HG02798 (cell line): ENCODE measurements at regions not wholly inside any gene's neighbourhood (a gene's known extent, or its start where the extent isn't known, plus 50 kb on each side); places are given as distances from the start of the nearest gene placed in this dataset.
"Not testable (repeated sequence)": the region's sequence is repeated elsewhere in the genome, so short reads cannot be mapped to it uniquely, and the experiment has no call there.

Source experiments
- ATAC-seq: cut with Tn5 transposase; IDR thresholded peaks from one replicate; pipeline ENCODE4 v1.9.1; 2021; ENCODE audit warnings: mild to moderate bottlenecking; ENCODE audit not compliant: unreplicated experiment, poor library complexity

DNA sequence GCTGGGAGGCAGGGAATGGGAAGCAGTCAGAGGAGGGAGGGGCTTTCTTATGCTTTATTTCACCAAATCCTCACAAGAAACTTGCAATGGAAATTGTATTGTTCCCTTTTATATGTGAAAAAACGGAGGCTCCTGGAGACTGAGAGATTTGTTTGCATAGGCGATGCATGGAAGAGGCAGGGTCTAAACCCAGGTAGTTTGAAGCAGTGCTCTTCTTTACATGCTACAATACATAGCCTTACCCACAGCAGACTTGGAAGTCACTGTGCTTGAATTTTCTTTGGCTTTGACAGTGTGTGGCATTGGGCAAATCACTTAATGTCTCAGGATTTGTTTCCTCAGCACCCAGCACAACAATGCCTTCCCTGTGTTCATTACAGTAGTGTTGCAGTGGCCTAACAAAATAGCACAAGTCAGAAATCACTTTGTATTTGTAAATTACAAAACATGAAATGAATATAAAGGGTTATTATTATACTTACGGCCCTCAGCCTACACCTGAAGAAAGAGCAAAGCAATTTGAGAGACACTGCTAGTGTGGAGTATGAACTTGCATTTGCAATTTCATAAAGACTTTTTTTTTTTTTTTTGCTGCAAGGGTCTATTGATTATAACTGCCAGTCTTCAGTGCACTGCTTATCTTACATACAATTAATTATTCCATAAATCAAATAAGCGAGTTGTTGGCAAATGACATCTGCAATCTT lies 646.4 kb upstream of the KCNMB2 start:
- no peak for ATAC-seq

DNA sequence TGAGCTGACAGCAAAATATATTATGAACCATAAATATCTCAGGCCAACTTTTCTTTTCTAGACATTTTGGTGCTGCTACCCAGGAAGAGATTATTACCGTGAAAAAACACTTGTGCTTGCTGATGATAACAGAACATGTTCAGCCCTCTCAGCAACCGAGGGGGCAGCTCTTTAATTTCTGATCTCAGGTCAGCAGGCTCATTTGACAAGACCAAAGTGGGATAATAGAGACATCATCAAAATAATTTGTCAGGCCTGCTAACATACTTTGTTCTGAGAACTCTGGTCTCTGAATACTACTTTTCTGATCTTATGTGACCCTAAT lies 645.9 kb upstream of the KCNMB2 start:
- ATAC-seq: no peak

DNA sequence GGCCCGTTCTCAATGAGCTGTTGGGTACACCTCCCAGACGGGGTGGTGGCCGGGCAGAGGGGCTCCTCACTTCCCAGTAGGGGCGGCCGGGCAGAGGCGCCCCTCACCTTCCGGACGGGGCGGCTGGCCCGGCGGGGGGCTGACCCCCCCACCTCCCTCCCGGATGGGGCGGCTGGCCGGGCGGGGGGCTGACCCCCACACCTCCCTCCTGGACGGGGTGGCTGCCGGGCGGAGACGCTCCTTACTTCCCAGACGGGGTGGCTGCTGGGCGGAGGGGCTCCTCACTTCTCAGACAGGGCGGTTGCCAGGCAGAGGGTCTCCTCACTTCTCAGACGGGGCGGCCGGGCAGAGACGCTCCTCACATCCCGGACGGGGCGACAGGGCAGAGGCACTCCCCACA lies 644.7 kb upstream of the KCNMB2 start:
- ATAC-seq: not testable (repeated sequence)

DNA sequence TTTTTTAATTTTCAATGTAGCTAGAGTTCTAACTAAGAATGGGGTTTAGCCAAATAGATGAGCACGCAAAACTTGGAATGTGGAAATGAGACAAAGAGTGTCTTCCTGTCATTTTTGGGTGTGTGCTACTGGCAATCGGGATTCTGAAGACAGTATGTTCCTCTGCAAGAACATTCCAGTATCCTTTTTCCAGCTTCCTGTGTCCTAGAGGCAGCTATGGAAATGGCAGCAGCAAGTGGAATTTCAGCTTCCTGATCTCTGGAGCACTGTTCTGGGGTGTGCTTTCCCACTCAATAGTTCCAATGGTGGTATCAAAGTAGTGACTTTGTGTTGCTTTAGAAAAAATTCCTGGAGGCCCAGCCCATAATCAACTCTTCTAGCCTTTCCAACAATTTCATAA lies 642.9 kb upstream of the KCNMB2 start:
- ATAC-seq: no peak

DNA sequence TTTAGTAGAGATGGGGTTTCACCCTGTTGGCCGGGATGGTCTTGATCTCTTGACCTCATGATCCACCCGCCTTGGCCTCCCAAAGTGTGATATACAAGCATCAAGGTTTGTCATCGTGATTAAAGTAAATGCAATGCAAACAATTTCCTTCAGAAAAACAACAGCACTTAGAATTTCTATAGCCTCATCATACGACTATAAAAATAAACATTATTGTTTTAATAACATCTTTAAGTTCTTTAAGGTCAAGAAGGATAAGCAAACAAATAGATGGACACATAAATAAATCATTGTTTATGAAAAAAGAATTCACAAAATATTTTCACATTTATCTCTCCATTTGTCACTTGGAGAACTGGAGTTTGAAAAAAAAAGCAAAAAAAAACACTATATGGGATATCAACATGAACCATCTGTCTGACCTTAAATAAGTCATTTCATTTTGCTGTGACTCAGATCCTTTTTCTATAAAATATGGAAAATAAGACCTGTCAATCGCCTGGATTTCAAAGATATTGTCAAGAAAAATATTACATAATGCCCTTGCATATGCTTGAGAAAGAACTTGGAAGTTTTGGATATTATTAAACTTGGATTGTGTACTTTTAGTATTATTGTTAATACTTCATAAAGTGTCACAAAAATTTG lies 642.0 kb upstream of the KCNMB2 start:
- ATAC-seq: no peak

DNA sequence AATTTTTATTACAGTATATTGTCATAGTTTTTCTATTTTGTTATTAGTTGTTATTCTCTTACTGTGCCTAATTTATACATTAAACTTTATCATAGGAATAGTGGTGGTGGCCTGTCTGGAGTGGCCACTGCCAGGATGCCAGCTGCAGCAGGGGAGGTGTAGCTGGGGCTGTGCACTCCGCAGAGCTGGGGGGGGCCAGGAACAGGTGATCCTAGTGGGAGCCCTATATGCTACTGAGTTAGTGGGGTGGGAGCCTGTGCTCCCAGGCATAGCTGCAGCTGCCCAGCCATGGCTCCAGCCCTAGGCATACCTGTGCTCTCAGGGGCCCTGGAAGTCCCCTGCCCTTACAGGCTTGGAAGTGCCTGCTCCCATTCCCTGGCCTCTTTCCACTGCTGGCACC lies 638.1 kb upstream of the KCNMB2 start:
- no peak for ATAC-seq

DNA sequence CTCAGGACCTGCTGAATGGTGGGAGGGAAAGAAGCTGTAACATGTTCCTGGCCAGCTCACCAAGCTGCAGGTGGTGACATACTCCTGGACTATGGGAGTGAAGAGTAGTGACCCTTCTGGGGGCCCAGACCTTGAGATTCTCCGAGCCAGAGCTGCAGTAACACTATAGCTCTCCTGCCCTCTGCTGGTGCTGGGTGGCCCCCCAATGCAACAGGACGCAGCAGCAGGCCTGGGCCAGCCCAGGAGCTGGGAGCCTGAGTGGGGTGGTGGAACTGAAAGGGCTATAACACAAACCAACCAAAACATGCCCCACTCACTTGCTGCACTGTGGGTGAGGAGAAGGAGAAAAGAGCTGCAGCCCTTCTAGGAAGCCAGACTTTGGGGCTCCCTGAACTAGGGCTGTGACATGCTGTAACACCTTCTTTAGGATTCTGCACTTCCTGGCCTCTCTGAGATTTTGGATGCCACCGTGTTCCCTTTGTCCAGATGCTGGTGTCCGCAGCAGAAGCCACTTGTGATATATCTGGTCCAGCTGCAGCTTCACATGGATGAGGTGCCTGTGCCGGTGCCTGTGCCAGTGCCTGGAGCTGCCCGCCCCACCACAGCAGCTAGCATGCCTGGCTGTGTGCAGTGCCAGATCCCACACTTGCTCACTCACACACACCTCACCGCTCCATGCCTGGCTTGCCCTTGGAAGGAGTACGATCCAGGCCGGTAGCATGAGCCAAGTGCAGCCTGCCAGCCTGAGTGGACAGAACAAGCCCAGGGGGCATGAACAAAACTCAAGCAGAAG lies 636.8 kb upstream of the KCNMB2 start:
- no peak for ATAC-seq

DNA sequence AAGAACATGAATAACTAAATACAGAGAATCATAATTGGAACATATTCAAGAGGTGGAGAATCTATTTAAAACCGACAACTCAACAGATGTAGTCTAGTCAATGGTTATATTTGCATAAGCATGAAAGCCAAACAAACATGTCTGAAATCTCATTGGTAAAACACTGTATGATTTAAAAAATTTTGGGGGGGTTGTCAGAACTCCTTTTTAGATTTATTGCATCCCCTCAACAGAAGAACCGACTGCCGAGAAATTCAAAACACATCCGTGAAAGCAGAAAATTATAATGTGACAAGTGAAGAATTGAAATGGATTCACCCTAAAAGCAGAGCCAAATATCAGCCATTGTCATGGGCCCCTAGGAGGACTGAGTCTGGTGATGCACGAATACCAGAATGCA lies 633.4 kb upstream of the KCNMB2 start:
- ATAC-seq: no peak

DNA sequence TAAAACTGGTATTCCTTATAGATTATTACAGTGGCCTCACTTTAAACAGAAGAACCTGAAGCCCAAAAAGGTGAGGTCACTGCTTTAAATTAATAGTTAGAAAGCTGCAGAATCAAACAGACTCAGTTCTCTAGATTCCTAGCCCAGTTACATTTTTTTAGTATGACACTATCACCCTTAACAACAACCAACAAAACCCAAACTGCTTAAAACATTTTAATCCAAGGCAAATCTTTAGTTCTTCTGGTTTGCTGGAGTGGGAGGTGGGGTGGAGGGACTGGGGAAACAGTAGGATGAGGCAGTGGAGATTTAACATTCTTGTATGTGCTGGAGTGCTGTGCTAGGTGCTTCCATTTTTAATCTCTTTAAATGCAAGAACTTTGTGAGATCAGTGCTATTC lies 631.6 kb upstream of the KCNMB2 start:
- ATAC-seq: no peak

DNA sequence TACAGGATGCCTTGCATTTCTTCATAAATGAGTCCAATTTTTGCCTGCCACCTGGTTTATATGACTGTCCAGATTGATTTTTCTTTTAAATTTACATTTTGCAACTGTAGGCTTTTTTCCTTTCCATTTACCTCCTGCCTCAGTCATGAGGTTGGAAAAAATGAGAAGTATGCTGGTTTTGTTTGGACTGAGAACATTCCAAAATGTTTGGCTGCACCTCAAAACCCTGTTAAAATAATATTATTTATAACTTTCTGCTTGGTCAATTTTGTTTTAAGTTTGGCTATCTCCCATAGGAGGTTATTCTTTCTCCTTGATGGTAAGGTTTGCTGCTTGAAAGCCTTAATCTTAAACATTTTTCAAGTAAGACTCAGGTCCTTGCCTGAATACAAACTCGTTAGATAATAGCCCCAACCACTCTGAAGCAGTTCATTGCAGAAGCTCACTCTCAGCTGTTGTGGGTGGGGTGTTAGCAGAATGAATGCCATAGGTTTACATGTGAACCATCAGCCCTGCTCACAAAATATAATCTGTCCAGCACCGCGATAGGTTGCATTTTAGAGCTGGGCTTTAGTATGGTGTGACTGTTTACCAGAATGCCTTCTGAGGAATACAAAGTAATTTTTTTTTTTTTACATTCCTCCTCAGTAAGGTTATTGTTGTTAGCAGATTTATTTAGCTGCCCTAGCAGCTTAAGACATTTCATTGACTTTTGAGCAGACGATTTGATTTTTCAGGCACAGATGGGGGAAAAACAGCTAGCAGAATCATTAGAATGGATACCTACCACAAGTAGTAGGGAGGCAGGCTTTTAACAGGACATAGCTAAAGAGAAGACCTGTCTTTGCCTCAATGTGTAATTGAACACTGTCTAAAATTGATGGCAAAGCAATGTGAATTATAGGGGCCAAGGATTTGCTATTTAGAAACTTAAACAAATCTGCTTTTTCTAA lies 630.8 kb upstream of the KCNMB2 start:
- ATAC-seq: no peak

DNA sequence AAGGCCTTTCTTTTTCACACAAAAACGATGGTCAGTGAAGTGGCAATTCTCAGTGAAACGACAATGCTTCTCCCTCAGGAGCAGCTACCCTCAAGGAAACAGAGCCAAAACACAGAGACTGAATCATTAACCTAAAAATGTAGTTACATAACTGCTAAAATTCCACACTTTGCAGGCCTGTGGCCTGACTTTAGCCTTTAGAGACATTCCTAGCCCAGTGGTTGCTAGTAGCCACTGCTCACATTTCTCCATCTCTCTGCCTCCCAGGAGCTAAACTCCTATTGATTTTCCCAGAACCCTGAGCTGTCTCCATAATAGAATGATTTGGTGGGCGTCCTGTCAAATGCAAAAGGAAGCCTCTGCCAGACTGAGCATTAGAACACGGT lies 630.1 kb upstream of the KCNMB2 start:
- ATAC-seq: no peak

DNA sequence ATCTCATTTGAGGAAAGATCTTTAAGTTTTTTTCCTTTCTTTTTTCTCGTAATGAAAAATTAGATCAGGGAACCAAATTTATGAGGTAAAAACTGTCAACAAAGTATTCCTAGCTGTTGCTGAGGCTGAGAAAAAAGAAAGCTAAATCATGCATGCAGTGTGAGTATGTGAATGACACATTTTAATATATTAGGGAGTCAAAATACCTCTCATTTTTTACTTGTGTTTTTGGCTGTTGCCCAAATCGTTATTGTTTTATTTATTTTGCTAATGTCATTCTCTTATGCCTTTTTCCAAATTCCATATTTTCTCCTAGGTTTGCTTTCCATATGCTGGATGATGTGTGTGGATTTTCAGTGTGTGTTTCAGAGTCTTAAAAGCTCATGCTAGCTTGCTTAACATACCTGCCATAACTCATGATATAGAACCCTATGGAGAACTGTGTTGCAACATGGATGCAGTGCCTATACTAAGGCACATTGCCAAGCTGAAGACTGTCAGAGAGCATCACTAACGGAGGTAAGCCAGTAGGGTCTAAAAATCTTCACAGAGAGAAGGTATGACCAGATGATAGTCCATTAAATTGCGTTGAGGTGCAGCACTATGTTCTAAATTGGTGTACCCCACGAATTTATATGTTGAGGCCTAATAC lies 629.5 kb upstream of the KCNMB2 start:
- no peak for ATAC-seq

DNA sequence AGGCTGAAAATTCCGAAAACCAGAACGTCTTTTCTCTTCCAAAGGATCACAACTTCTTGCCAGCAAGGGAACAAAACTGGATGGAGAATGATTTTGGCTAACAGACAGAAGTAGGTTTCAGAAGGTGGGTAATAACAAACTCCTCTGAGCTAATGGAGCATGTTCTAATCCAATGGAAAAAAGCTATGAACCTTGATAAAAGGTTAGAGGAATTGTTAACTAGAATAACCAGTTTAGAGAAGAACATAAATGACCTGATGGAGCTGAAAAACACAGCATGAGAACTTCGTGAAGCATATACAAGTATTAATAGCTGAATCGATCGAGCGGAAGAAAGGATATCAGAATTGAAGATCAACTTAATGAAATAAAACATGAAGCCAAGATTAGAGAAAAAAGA lies 626.7 kb upstream of the KCNMB2 start:
- not testable (repeated sequence) for ATAC-seq

DNA sequence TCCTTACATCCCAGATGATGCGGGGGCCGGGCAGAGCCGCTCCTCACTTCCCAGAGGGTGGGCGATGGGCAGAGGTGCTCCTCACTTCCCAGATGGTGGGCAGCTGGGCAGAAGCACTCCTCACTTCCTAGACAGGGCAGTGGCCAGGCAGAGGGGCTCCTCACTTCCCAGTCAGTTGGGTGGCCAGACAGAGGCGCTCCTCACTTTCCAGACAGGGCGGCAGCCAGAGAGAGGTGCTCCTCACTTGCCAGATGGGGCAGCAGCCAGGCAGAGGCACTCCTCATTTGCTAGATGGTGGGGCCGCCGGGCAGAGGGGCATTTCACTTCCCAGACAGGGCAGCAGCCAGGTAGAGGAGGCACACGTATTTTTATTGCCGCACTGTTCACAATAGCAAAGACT lies 622.0 kb upstream of the KCNMB2 start:
- ATAC-seq: no peak

DNA sequence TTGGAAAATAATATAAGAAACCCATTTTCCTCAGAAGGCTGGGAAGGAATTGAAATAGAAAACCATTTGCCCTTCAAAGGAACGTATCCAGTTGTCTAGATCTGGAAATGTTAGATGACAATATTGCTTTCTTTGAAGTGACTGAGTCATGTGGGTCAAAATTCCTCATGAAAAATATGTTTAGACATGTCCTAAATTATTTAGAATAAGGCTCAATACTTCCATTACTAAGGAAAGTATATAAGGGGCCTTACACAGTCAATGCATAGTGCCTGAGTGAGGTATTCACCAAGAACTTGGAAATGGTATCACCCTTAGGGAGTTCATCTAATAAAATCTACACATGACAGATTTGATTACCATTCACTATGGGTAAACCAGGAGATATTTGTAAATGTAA lies 619.8 kb upstream of the KCNMB2 start:
- no peak for ATAC-seq

DNA sequence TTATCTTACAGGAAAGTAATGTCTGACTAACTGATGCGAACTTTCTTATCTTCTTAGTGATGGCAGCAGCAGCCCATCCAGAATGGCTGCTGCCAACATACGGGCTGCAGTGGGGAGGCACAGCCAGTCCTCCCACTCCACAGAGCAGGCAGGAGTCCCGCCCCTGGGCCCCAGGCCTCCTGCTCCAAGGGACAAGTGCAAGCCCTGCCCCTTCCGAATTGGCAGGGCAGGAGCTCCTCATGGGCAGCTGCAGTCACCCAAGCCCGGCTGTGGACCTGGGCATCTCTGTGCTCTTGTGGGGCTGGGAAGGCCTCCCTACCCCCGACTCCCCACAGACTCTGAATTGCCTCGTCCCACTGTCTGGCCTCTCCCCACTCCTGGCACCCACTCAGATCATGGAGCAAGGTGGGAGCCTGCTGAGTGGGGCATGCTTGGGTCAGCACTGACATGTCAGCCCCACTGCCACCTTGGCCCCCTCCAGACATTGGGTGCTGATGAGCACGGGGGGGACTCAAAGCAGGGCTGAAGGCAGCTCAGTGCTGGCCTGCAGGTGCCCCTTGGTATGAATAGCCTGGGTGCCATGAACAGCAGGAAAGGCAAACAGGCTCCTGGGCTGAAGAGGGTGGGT lies 618.9 kb upstream of the KCNMB2 start:
- ATAC-seq: no peak

DNA sequence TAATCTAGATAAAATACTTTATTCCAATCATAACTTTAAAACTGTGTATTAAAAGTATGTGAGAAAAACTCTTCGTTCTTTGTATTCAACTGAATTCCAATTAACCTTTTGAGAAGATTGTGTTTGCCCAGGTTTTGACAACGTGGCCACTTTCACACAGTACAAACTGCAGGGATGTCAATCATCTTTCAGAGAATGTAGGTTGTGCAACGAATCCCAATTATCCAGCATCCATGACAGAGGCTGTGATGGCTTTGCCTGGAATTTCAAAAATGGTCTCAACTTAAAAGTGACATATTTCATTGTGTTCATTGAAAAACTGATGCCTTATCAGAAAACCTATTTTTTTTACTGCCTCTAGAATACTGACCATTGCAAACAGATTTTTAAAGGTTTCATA lies 615.1 kb upstream of the KCNMB2 start:
- ATAC-seq: no peak

DNA sequence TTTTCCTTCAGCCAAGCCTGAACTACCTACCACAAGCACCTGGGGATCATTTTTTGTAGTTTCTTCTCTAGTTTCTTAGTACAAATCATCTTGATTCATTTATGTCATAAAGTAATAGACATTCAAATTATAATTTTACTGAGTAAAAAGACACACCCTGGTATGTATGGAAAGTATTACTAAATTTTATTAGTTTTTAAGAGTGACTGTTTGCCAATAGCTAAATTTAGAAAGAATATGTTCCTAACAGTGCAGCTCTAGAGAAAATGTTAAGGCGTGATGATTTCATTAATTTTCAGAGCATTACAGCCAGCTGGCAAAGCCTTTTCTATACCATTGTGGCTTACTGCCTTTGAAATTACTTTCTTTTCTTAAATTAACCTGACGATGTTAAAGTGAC lies 612.0 kb upstream of the KCNMB2 start:
- ATAC-seq: no peak

DNA sequence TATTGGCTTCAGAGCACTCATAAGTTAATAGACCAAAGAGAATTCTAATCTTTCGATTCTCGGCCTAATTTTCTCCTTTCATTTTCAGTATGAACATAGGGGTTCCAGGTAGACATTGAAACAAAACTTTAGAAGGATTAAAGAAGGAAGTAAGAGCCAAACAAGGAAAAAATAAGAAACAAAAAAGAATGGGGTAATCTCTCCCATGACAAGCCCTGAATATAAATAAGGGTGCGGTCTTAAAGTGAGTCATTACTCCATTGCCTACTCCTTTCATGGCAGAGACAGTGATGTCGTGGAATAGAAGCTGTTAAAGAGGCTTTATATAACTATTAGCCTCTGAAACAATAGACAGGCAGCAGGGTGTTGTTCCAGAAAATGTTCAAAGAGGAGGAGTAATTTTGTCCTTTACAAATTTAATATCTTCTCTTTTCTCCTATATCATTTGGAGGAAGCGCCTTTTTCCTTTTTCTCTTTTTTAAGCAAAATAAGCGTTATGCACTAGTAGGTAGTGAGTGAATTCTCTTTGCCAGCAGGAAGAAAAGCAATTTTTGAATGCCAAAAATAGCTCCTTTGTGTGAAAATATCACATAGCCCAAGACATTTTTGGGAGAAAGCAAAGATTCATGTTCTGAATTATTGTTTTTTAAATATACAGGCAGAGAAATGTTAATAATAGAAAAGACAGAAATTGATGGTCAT lies 607.9 kb upstream of the KCNMB2 start:
- ATAC-seq: peak; percentile 65
